ENCODE measurements at regions not wholly inside any gene's neighbourhood (a gene's known extent, or its start where the extent isn't known, plus 50 kb on each side); places are given as distances from the start of the nearest gene placed in this dataset.
A peak's percentile ranks its signal among the peaks of the same experiment; 100 is the strongest.
"Not testable (repeated sequence)": the region's sequence is repeated elsewhere in the genome, so short reads cannot be mapped to it uniquely, and the experiment has no call there.

GRCh38 chr16:48054881-48055601 lies 100.8 kb downstream of the ABCC12 start:
- DNase-seq (ENCODE audit: low spot score) = peak; percentile 48

DNA sequence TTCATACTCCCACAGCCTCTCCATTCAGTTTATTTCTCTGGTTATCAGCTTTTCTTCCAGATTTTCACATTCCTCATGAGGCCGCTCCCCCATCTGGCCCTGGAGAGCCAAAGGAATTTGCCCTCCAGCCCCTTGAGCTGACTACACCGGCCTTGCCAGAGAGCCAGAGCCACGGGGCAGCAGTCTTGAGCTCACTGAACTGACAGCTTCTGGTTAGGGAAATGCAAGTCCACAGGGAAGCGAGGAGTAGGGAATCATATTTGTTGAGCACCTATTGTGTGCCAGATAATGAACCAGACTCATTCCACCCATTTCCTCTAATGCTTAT lies 102.4 kb downstream of the ABCC12 start:
- DNase-seq (ENCODE audit: low spot score) = no peak

DNA sequence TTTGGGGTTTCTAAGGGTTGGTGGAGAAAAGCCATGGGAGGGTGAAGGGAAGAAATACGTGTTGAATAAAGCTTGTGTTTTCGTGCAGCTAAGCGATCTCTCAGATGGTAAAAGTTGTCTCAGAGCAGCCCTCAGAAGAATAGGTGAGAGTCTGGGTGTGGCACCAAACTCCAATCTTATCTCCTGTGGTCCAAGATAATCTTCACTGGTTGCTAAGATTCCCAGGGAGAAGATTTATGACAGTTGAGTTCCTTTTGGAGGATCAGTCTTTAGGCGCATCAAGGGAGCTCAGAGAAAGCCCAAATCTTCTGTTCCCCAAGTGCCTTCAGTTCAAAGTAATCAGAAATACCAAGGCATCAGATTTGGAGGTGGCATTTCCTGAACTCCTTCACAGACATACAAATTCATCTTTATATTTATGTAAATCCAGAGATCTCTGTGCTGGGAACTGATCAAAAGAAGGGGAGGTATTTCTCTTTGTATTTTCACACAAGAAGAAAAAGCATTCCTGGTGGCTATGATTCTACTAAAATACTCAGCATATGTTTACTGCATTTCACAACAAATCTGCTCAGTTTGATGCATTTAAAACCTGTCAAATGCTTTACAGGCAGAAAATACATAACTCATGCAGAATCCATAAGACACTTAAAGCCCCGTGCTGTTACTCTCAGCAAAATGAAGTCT lies 102.9 kb downstream of the ABCC12 start:
- DNase-seq (ENCODE audit: low spot score) = no peak

DNA sequence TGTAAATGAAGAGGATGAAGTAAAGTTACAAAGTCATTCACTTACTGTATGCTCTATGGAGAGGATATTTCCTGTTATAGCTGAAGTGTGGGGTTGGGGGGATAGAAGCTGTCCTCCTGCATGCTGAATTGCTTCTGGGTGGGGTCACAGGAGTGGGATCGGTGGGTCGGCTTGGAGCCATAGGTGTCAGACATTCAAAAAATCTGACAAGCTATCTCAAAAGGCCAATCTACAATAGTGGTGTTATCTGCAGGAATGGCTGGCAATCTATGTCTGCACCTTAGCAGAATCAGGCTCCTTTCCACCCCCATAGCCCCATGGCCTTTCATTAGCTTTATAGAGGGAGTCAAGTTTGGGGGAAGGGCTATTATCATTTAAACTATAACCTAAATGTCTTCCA lies 104.9 kb downstream of the ABCC12 start:
- no peak for DNase-seq (ENCODE audit: low spot score)

DNA sequence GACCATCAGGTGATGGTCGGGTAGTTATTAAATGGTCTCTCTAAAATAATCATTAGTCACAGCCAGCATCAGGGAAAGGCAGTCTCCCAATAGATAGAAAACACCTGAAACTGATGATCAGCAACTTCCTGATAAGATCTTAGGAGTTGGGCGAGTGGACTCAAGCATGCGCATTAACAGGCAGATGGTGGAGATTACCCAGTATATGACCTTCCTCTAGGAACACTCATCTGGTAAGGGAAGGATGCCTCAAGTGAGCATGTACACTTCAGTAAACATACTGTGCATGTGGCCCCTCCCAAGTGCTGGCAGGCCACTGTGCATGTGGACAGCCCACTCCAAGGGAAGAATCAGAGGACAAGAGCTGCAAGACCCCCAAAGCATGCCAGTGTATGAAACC lies 105.9 kb downstream of the ABCC12 start:
- DNase-seq (ENCODE audit: low spot score) = no peak

DNA sequence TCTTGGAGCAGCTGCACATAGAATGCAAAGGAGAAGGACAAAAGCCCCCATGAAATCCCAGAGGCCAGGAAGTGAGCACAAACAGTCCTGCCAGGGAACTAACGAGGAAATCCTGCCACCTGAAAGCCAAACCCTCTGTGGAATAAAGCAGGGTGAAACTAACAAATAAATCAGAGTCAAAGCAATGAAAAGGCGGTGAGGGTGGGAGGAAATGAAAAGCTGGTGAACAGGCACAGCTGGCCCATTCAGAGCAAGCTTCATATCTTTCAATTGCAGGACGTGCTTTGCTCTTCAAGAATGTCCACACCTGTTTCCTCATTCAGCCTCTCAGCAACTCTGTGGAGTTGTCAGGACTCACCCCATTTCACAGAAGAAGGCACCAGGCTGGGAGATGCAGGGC lies 108.1 kb downstream of the ABCC12 start:
- DNase-seq (ENCODE audit: low spot score) = no peak

- no peak for DNase-seq (ENCODE audit: low spot score)
Measured at GRCh38 chr16:48047241-48047640, 108.6 kb downstream of the ABCC12 start.

GRCh38 chr16:48044117-48044516 lies 111.7 kb downstream of the ABCC12 start:
- no peak for DNase-seq (ENCODE audit: low spot score)

GRCh38 chr16:48041981-48042421 lies 113.8 kb downstream of the ABCC12 start:
- DNase-seq (ENCODE audit: low spot score) = no peak

DNA sequence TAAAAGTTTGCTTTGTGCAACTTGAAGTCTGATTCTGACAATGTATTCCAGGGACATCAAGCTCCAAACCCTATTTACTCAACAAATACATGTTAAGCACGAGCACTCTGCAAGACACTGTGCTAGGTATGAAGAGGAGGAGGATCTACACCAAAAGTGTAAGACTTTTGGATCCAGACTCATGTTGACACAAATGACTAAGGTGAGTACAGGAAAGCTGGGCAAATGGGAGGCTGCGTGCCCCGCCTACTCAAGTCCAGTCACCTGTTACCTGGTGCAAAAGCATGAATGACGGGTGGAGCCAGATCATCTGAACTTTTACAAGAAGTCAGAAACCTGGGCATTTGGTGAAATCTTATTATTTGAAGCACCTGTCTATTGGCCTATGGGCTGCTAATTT lies 120.7 kb downstream of the ABCC12 start:
- DNase-seq (ENCODE audit: low spot score) = no peak

DNA sequence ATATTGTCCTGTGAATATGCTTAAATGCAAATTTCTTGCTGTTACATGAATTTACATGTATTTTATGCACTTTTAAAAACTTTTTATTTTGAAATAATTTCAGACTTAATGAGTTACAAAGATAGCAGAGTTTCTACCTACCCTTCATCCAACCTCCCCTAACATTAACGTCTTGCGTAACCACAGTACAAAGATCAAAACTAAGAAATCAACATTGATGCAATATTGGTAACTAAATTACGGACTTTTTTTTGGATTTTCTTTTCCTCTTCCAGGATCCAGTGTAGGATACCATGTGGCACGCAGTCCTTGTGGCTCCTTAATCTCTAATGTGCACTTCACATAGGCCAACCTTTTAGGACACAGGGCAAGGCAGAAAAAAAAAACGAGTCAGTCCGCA lies 124.9 kb downstream of the ABCC12 start:
- no peak for DNase-seq (ENCODE audit: low spot score)

DNA sequence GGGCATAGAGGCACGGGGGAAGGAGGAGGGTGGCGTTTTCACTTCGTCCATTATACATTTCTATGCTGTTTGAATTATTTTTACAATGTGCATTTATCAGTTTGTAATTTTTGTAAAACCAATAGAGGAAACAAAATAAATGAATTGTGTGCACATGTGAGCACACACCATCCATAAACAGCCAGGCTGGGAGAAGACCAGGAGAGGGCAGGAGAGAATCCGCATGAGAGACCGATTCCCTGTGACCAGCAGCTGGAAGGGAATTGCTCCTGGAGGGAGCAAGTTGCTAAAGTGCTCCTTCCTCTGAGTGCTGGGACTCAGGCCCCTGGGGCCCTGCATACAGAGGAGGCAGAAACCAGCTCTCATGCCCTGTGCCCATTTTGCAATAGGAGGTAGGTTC lies 126.0 kb downstream of the ABCC12 start:
- no peak for DNase-seq (ENCODE audit: low spot score)

DNA sequence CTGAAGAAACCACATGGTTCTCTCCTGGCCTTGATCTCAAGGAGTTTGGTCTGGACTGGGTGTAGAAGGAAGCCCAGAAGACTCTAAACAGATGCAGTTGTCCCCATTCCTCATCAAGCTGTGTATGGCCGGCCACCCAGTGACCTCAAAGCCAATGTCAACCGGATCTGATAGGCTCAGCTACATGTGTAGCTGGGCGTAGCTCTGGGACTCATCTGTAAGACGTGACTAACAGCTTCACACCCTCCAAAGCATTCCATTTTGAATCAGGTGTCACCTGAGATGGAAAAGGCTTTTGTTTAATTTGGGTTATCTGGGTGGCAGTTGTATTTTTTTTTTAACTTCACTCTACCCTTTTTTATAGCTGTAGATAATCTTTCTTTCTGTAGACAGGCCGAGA lies 130.4 kb downstream of the ABCC12 start:
- DNase-seq (ENCODE audit: low spot score) = no peak

- DNase-seq (ENCODE audit: low spot score) = no peak
Measured at GRCh38 chr16:48024042-48024441, 131.8 kb downstream of the ABCC12 start.

GRCh38 chr16:48022496-48022895 lies 133.3 kb downstream of the ABCC12 start:
- DNase-seq (ENCODE audit: low spot score) = no peak

DNA sequence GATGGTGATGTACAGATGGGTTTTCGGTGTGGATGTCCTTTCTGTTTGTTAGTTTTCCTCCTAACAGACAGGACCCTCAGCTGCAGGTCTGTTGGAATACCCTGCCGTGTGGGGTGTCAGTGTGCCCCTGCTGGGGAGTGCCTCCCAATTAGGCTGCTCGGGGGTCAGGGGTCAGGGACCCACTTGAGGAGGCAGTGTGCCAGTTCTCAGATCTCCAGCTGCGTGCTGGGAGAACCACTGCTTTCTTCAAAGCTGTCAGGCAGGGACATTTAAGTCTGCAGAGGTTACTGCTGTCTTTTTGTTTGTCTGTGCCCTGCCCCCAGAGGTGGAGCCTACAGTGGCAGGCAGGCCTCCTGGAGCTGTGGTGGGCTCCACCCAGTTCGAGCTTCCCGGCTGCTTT lies 135.2 kb downstream of the ABCC12 start:
- not testable (repeated sequence) for DNase-seq (ENCODE audit: low spot score)

- peak; percentile 49 for DNase-seq (ENCODE audit: low spot score)
Measured at GRCh38 chr16:48014349-48015135, 141.3 kb downstream of the ABCC12 start.

DNA sequence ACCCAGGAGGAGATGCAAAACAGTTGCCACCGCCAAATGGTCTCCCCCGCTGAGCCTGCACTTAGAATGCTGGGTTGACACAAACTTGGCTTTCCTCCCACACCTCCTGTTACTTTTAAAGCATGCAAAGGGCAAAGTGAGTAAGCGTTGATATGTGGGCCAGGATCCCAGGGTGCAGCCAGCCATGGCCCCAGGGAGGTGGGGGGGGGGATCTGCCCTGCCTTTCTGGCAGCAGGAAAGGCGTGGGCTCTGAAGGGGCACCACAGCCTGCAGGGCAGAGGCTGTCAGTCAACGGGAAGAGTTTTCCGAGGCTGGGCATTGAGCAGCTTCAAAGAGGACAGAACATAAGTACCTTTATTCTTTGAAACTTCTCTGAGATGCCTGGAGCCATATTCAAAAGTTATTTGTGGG lies 142.3 kb downstream of the ABCC12 start:
- DNase-seq (ENCODE audit: low spot score) = no peak

- no peak for DNase-seq (ENCODE audit: low spot score)
Measured at GRCh38 chr16:48011878-48012658, 143.7 kb downstream of the ABCC12 start.

DNA sequence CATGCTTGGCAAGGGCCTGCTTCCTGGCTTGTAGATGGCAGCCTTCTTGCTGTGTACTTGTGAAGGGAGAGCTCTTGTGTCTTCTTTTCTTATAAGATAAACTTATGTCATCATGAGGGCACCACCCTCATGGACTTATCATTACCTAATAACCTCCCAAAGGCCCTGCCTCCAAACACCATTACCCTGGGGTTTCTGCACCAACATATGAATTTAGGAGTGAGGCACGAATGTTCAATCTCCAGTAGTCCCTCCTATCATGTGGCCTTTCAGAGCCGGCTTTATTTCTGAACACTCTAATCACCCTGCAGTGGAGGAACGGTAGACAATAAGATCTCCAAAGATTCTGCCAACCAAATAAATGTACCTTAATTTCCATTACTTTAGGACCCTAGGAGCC lies 144.3 kb downstream of the ABCC12 start:
- DNase-seq (ENCODE audit: low spot score) = no peak

GRCh38 chr16:48008011-48008525 lies 147.7 kb downstream of the ABCC12 start:
- DNase-seq (ENCODE audit: low spot score) = no peak

DNA sequence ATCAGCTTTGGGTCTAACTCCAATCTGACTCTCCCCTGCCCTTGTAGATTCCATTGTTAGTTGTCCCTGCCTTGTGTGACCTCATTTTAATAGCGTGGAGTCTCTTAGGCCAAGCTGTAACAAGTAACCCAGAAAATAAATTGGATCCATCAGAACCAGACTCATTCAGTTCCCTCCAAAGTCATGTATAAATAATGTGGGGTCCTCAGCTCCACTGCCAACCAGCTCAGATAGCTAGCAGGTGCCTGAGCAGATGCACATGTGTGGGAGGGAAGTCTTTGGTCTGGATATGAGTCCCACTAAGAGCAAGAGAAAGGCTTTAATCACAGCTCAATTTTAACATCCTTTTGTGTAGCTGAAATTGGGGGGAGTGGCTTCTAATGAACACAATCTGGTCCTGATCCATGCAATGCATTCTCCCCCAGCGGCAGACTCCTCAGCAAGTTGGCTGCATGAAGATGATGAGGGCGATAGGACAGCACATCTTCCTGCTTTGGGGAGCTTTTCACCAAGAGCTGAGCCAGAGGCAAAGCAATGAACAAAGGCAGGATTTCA lies 151.6 kb downstream of the ABCC12 start:
- DNase-seq (ENCODE audit: low spot score) = no peak

Data from RKO (cell line).